MM.1S (cell line): ENCODE measurements at regions not wholly inside any gene's neighbourhood (a gene's known extent, or its start where the extent isn't known, plus 50 kb on each side); places are given as distances from the start of the nearest gene placed in this dataset.

Experiments used
- DNase-seq: peaks from one replicate; pipeline ENCODE4 v3.0.0-alpha.2; 2015
- H2AFZ ChIP-seq: fragments of 300-600 bp; sonication (generic); 2 replicates; pipeline ENCODE4 v1.6.0; 2016; ENCODE audit warnings: antibody characterized with exemption, low read length
- H3F3A ChIP-seq: fragments of 300-600 bp; sonication (generic); 2 replicates; pipeline ENCODE4 v1.6.1; 2016; ENCODE audit warnings: mild to moderate bottlenecking, antibody characterized with exemption, low read length, moderate library complexity, mixed read lengths; ENCODE audit not compliant: insufficient read depth
- H3K27ac ChIP-seq: fragments of 300-600 bp; sonication (generic); 2 replicates; pipeline ENCODE4 v1.5.1; 2016; ENCODE audit warnings: mild to moderate bottlenecking, low read length
- H3K27me3 ChIP-seq: fragments of 300-600 bp; sonication (generic); replicated peaks from 2 replicates; pipeline ENCODE4 v1.6.0; 2016; ENCODE audit warnings: low read length; ENCODE audit not compliant: insufficient read depth
- H3K36me3 ChIP-seq: fragments of 300-600 bp; sonication (generic); replicated peaks from 2 replicates; pipeline ENCODE4 v1.6.1; 2016; ENCODE audit warnings: mild to moderate bottlenecking, low read length, mixed read lengths; ENCODE audit not compliant: insufficient read depth
- H3K4me1 ChIP-seq: fragments of 300-600 bp; sonication (generic); 2 replicates; pipeline ENCODE4 v1.6.1; 2016; ENCODE audit warnings: low read length, mixed read lengths
- H3K4me2 ChIP-seq: fragments of 300-600 bp; sonication (generic); 2 replicates; pipeline ENCODE4 v1.6.0; 2016; ENCODE audit warnings: low read depth, low read length
- H3K4me3 ChIP-seq: fragments of 300-600 bp; sonication (generic); 2 replicates; pipeline ENCODE4 v1.5.1; 2016; ENCODE audit warnings: low read length, mixed read lengths
- H3K79me2 ChIP-seq: fragments of 300-600 bp; sonication (generic); 2 replicates; pipeline ENCODE4 v1.6.1; 2016; ENCODE audit warnings: mixed run types, low read length, mixed read lengths
- H3K9ac ChIP-seq: fragments of 300-600 bp; sonication (generic); 2 replicates; pipeline ENCODE4 v1.6.1; 2016; ENCODE audit warnings: low read length, mixed read lengths
- H3K9me2 ChIP-seq: fragments of 300-600 bp; sonication (generic); replicated peaks from 2 replicates; pipeline ENCODE4 v1.6.1; 2016; ENCODE audit warnings: mild to moderate bottlenecking, low read length, mixed read lengths; ENCODE audit not compliant: insufficient read depth
- H3K9me3 ChIP-seq: fragments of 300-600 bp; sonication (generic); replicated peaks from 2 replicates; pipeline ENCODE4 v1.6.1; 2016; ENCODE audit warnings: mild to moderate bottlenecking, low read length, mixed read lengths; ENCODE audit not compliant: insufficient read depth
- H4K20me1 ChIP-seq: fragments of 300-600 bp; sonication (generic); 2 replicates; pipeline ENCODE4 v1.6.1; 2016; ENCODE audit warnings: mild to moderate bottlenecking, low read length, moderate library complexity, mixed read lengths; ENCODE audit not compliant: insufficient read depth
- CTCF ChIP-seq: fragments of 300-600 bp; sonication (generic); IDR thresholded peaks from 2 replicates; pipeline ENCODE4 v1.5.1; 2016; ENCODE audit warnings: antibody characterized with exemption, low read length, mixed read lengths
- EZH2 ChIP-seq: fragments of 300-600 bp; sonication (generic); optimal IDR thresholded peaks from 2 replicates; pipeline ENCODE3; 2017; ENCODE audit warnings: low read depth, mild to moderate bottlenecking, antibody characterized with exemption, low read length, mixed read lengths
- EZH2phosphoT487 ChIP-seq: fragments of 300-600 bp; sonication (generic); IDR thresholded peaks from 2 replicates; pipeline ENCODE4 v1.6.1; 2018; ENCODE audit warnings: antibody characterized with exemption, low read length

- no peaks in the 10 kb centered on the region for H3K27me3 ChIP-seq
- no peak overlapping the region for H3K27ac ChIP-seq
- peaks cover 8% of the 10 kb centered on the region; the same call in 1 of the 2 replicates for H3K4me1 ChIP-seq
- no peaks in the 10 kb centered on the region for H3K9me3 ChIP-seq
- no peak overlapping the region for H2AFZ ChIP-seq
- H3K9me2 ChIP-seq: no peaks in the 10 kb centered on the region
- no peaks in the 10 kb centered on the region for H4K20me1 ChIP-seq
- H3K79me2 ChIP-seq: no peaks in the 10 kb centered on the region
- H3K4me2 ChIP-seq: no peak overlapping the region
- no peak for DNase-seq
- no peak for TF ChIP-seq CTCF
- no peak for TF ChIP-seq EZH2phosphoT487
- TF ChIP-seq EZH2: no peak
- H3K4me3 ChIP-seq: no peak overlapping the region
- 0 out of 2 replicates have a peak, but pooled peaks cover 6% of the 10 kb centered on the region for H3F3A ChIP-seq
- H3K36me3 ChIP-seq: no peaks in the 10 kb centered on the region
- H3K9ac ChIP-seq: no peak overlapping the region
Observed at GRCh38 chr4:187274153-187274552, 550.5 kb upstream of the FAT1 start.

GRCh38 chr4:187276736-187277408 is 553.2 kb upstream of the FAT1 start:
- H3K27me3 ChIP-seq: no peaks in the 10 kb centered on the region
- peak overlapping the region; percentile 26; the same call in 1 of the 2 replicates for H3K27ac ChIP-seq
- peak; percentile 46 for DNase-seq
- H2AFZ ChIP-seq: 0 out of 2 replicates have a peak overlapping the region, but pooled peaks have one; percentile 36
- H3K9ac ChIP-seq: no peak overlapping the region
- H3K9me3 ChIP-seq: no peaks in the 10 kb centered on the region
- H3K9me2 ChIP-seq: no peaks in the 10 kb centered on the region
- peaks cover 8% of the 10 kb centered on the region; the same call in 1 of the 2 replicates for H3K4me1 ChIP-seq
- peak overlapping the region; percentile 57 for H3K4me2 ChIP-seq
- peak overlapping the region; percentile 7; the same call in 1 of the 2 replicates for H3K4me3 ChIP-seq
- no peak for TF ChIP-seq CTCF
- no peak for TF ChIP-seq EZH2
- TF ChIP-seq EZH2phosphoT487: no peak
- no peaks in the 10 kb centered on the region for H4K20me1 ChIP-seq
- H3K36me3 ChIP-seq: no peaks in the 10 kb centered on the region
- 0 out of 2 replicates have a peak, but pooled peaks cover 6% of the 10 kb centered on the region for H3F3A ChIP-seq
- no peaks in the 10 kb centered on the region for H3K79me2 ChIP-seq

GRCh38 chr4:187283201-187283955 is 559.7 kb upstream of the FAT1 start:
- no peaks in the 10 kb centered on the region for H3F3A ChIP-seq
- H3K9ac ChIP-seq: no peak overlapping the region
- DNase-seq: no peak
- no peaks in the 10 kb centered on the region for H3K9me2 ChIP-seq
- no peaks in the 10 kb centered on the region for H3K4me1 ChIP-seq
- no peaks in the 10 kb centered on the region for H3K79me2 ChIP-seq
- no peaks in the 10 kb centered on the region for H4K20me1 ChIP-seq
- no peaks in the 10 kb centered on the region for H3K36me3 ChIP-seq
- H3K4me2 ChIP-seq: no peak overlapping the region
- H3K27ac ChIP-seq: no peak overlapping the region
- TF ChIP-seq EZH2phosphoT487 (no peak), EZH2 (no peak), CTCF (no peak)
- no peaks in the 10 kb centered on the region for H3K9me3 ChIP-seq
- H3K27me3 ChIP-seq: no peaks in the 10 kb centered on the region
- no peak overlapping the region for H3K4me3 ChIP-seq
- no peak overlapping the region for H2AFZ ChIP-seq
